ENCODE measurements at regions not wholly inside any gene's neighbourhood (a gene's known extent, or its start where the extent isn't known, plus 50 kb on each side); places are given as distances from the start of the nearest gene placed in this dataset.

GRCh38 chr4:27123769-27124124 is 263.1 kb downstream of the STIM2 start:
- TF ChIP-seq CTCF (IDR thresholded peaks at IDR 0.05) (no peak), POLR2A (IDR thresholded peaks at IDR 0.05) (no peak)
